Endothelial cell of umbilical vein (primary cell): ENCODE measurements at regions not wholly inside any gene's neighbourhood (a gene's known extent, or its start where the extent isn't known, plus 50 kb on each side); places are given as distances from the start of the nearest gene placed in this dataset.

Experiments
- BruUV-seq: library from RNA; stranded (reverse); fragments of 400-500 nt; replicated peaks from 2 replicates; lab custom pipeline; 2021; lab: Mats Ljungman, UMichigan
- CTCF ChIA-PET: fragments of 300-600, 350-600 bp; sonication (Branson Sonifier 250); formaldehyde crosslinking; loops from one replicate; lab custom pipeline; 2021; ENCODE audit warnings: antibody characterized with exemption, inconsistent platforms; lab: Charles Lee
- POLR2A ChIA-PET: fragments of 300-600, 350-600 bp; sonication (Branson Sonifier 250); formaldehyde crosslinking; loops from one replicate; lab custom pipeline; 2021; ENCODE audit warnings: antibody characterized with exemption, inconsistent platforms; lab: Charles Lee
- DNase-seq: peaks from one replicate; pipeline ENCODE4 v3.0.0-alpha.2; 2011; ENCODE audit warnings: low read depth, low spot score
- FAIRE-seq: peaks from 2 replicates; lab custom pipeline; 2011; peaks lifted over from hg19 to GRCh38; lab: Jason Lieb, UNC
- H2AFZ ChIP-seq: 2 replicates; pipeline ENCODE4 v1.6.0; 2012; ENCODE audit warnings: low read depth, low read length, control low read depth, inconsistent platforms
- H3K27ac ChIP-seq: 2 replicates; pipeline ENCODE4 v1.5.1; 2011; ENCODE audit warnings: low read depth, mild to moderate bottlenecking, control low read depth, low read length, moderate library complexity; ENCODE audit not compliant: insufficient read depth
- H3K27me3 ChIP-seq, 2 experiments: 2 replicates each; pipeline versions ENCODE4 v1.6.0 to v1.6.1; 2011; ENCODE audit warnings: low read length in 2 of 2, mixed read lengths in 1 of 2; ENCODE audit not compliant: control insufficient read depth in 2 of 2, insufficient read depth in 2 of 2
- H3K36me3 ChIP-seq, 2 experiments: 2 replicates in 1 of 2; 3 replicates in 1 of 2; pipeline ENCODE4 v1.5.1; 2011; ENCODE audit warnings: low read length in 2 of 2, mild to moderate bottlenecking in 1 of 2, moderate library complexity in 1 of 2; ENCODE audit not compliant: control insufficient read depth in 2 of 2, insufficient read depth in 2 of 2; ENCODE audit errors: extremely low read depth in 1 of 2
- H3K4me1 ChIP-seq: 3 replicates; pipeline ENCODE4 v1.5.1; 2011; ENCODE audit warnings: mild to moderate bottlenecking, low read length; ENCODE audit not compliant: control insufficient read depth, insufficient read depth; ENCODE audit errors: extremely low read depth
- H3K4me2 ChIP-seq: 2 replicates; pipeline ENCODE4 v1.6.1; 2011; ENCODE audit warnings: low read length, control low read depth, mixed read lengths; ENCODE audit not compliant: insufficient read depth
- H3K4me3 ChIP-seq, 3 experiments: fragments of 200-600 bp in 1 of 3; sonication (generic), shearing (Covaris generic) in 1 of 3; replicated peaks in 1 of 3; 2 replicates each; pipeline ENCODE4 v1.5.1; 2011 to 2016; ENCODE audit warnings: control low read depth in 3 of 3, low read length in 3 of 3, mild to moderate bottlenecking in 2 of 3, inconsistent platforms in 1 of 3, low read depth in 1 of 3, moderate library complexity in 1 of 3; ENCODE audit not compliant: insufficient read depth in 1 of 3
- H3K79me2 ChIP-seq: 2 replicates; pipeline ENCODE4 v1.6.0; 2012; ENCODE audit warnings: low read length, inconsistent platforms; ENCODE audit not compliant: control insufficient read depth, insufficient read depth
- H3K9ac ChIP-seq: replicated peaks from 2 replicates; pipeline ENCODE3; 2011; ENCODE audit warnings: low read length, control low read depth; ENCODE audit not compliant: insufficient read depth; ENCODE audit errors: extremely low read depth
- H3K9me1 ChIP-seq: replicated peaks from 3 replicates; pipeline ENCODE4 v1.6.0; 2011; ENCODE audit warnings: mild to moderate bottlenecking, low read length; ENCODE audit not compliant: control insufficient read depth, insufficient read depth; ENCODE audit errors: extremely low read depth
- H3K9me3 ChIP-seq: replicated peaks from 2 replicates; pipeline ENCODE4 v1.5.1; 2012; ENCODE audit warnings: low read length, inconsistent platforms; ENCODE audit not compliant: control insufficient read depth, insufficient read depth
- H4K20me1 ChIP-seq: replicated peaks from 2 replicates; pipeline ENCODE3; 2011; ENCODE audit warnings: mild to moderate bottlenecking, low read length; ENCODE audit not compliant: control insufficient read depth, insufficient read depth; ENCODE audit errors: extremely low read depth
- CTCF ChIP-seq, 2 donors: IDR thresholded peaks; 1 replicate in 1 of 2; 2 replicates in 1 of 2; pipeline ENCODE4 v1.5.1; 2011; ENCODE audit warnings: low read length in 2 of 2, mild to moderate bottlenecking in 2 of 2, moderate library complexity in 2 of 2, control low read depth in 1 of 2, inconsistent platforms in 1 of 2, low read depth in 1 of 2; ENCODE audit not compliant: insufficient read depth in 1 of 2; ENCODE audit errors: extremely low read depth in 1 of 2
- EZH2 ChIP-seq: IDR thresholded peaks from 2 replicates; pipeline ENCODE4 v1.6.1; 2012; ENCODE audit warnings: borderline replicate concordance, low read depth, mild to moderate bottlenecking, moderate library complexity, low read length, inconsistent platforms; ENCODE audit not compliant: severe bottlenecking
- FOS ChIP-seq: IDR thresholded peaks from 2 replicates; pipeline ENCODE4 v1.6.1; 2011; ENCODE audit warnings: mild to moderate bottlenecking, low read length, moderate library complexity, borderline replicate concordance; ENCODE audit not compliant: insufficient read depth
- GATA2 ChIP-seq: IDR thresholded peaks from 2 replicates; pipeline ENCODE4 v1.7.0; 2011; ENCODE audit warnings: low read depth, mild to moderate bottlenecking, moderate library complexity, mixed read lengths, low read length; ENCODE audit not compliant: insufficient read length, insufficient read depth
- JUN ChIP-seq: IDR thresholded peaks from 2 replicates; pipeline ENCODE4 v1.6.1; 2011; ENCODE audit warnings: borderline replicate concordance, low read depth; ENCODE audit not compliant: insufficient read length, insufficient read depth
- MAX ChIP-seq: IDR thresholded peaks from 2 replicates; pipeline ENCODE4 v1.6.1; 2011; ENCODE audit not compliant: insufficient read depth, insufficient read length
- MYC ChIP-seq: IDR thresholded peaks from one replicate; pipeline ENCODE4 v1.6.1; 2011; ENCODE audit warnings: mild to moderate bottlenecking, low read depth, low read length
- POLR2A ChIP-seq: IDR thresholded peaks from 2 replicates; pipeline ENCODE4 v1.6.1; 2012; ENCODE audit warnings: low read depth, mild to moderate bottlenecking, control low read depth, low read length
- POLR2AphosphoS5 ChIP-seq: IDR thresholded peaks from 2 replicates; pipeline ENCODE4 v1.6.1; 2012; ENCODE audit warnings: low read depth, mild to moderate bottlenecking, control low read depth, low read length, moderate library complexity; ENCODE audit not compliant: insufficient read depth
- dilution Hi-C: fragments of 300-500 bp; cut with MboI; formaldehyde crosslinking; loops from one replicate; pipeline ENCODE4 v1.15.0; 2019; ENCODE audit warnings: low sequenced_read_pairs; ENCODE audit not compliant: extremely low pct_ligation_motif_present
- intact Hi-C: fragments of 100-400 bp; cut with micrococcal nuclease; formaldehyde crosslinking; loops from one replicate; pipeline ENCODE4 v1.10.0; 2022

GRCh38 chr3:191715585-191715984 is 254.6 kb downstream of the PYDC2 start:
- BruUV-seq: no TSS peak
- Histone ChIP-seq H2AFZ (no peak overlapping the region), H3K36me3 (no peaks in the 10 kb centered on the region), H3K27ac (no peak overlapping the region), H3K27me3 (no peaks in the 10 kb centered on the region), H3K79me2 (no peaks in the 10 kb centered on the region), H3K4me3 (no peak overlapping the region), H3K9me3 (no peaks in the 10 kb centered on the region), H4K20me1 (no peaks in the 10 kb centered on the region), H3K9ac (no peak overlapping the region), H3K9me1 (no peaks in the 10 kb centered on the region), H3K4me2 (no peak overlapping the region), H3K4me1 (no peaks in the 10 kb centered on the region)
- DNase-seq (no peak), FAIRE-seq (no peak)
- intact Hi-C loops (no loop called here), dilution Hi-C loops (no loop called here)
- POLR2A ChIA-PET: no interaction called here
- CTCF ChIA-PET: no interaction called here
- TF ChIP-seq CTCF (IDR thresholded peaks at IDR 0.05; ENCODE audit: extremely low read depth in 1 of 2, insufficient read depth in 1 of 2, low read depth in 1 of 2, low read length in 2 of 2): no peak
- no peak for TF ChIP-seq GATA2
- no peak for TF ChIP-seq JUN
- TF ChIP-seq MAX: no peak
- no peak for TF ChIP-seq POLR2AphosphoS5
- TF ChIP-seq EZH2: no peak
- TF ChIP-seq MYC: no peak
- TF ChIP-seq POLR2A: no peak
- no peak for TF ChIP-seq FOS
